Fibroblast of lung (primary cell): ENCODE measurements at regions not wholly inside any gene's neighbourhood (a gene's known extent, or its start where the extent isn't known, plus 50 kb on each side); places are given as distances from the start of the nearest gene placed in this dataset.

ENCODE experiments used
- CTCF ChIP-seq, 2 donors: IDR thresholded peaks in 1 of 2; conservative IDR thresholded peaks in 1 of 2; 1 replicate in 1 of 2; 2 replicates in 1 of 2; pipeline ENCODE4 v1.5.1; 2011 to 2012; ENCODE audit warnings: low read length in 2 of 2, control low read depth in 1 of 2, inconsistent platforms in 1 of 2, low read depth in 1 of 2, mild to moderate bottlenecking in 1 of 2
- EZH2 ChIP-seq: IDR thresholded peaks from 2 replicates; pipeline ENCODE4 v1.5.1; 2012; ENCODE audit warnings: low read length, control low read depth, mild to moderate bottlenecking; ENCODE audit errors: missing control alignments

- TF ChIP-seq CTCF (conservative IDR thresholded peaks at IDR 0.05 in 1 of 2, IDR thresholded peaks at IDR 0.05 in 1 of 2; ENCODE audit: low read depth in 1 of 2, low read length in 2 of 2): no peak
- TF ChIP-seq EZH2: no peak
These were observed 82.6 kb upstream of the ADAMTS19 start for GRCh38 chr5:129377504-129377903.
